H1 (cell line): ENCODE measurements at regions not wholly inside any gene's neighbourhood (a gene's known extent, or its start where the extent isn't known, plus 50 kb on each side); places are given as distances from the start of the nearest gene placed in this dataset.

Experiments
- CTCF ChIA-PET: fragments of 300-600 bp; sonication (Branson Sonifier 250); formaldehyde crosslinking; loops from one replicate; lab custom pipeline; 2021; ENCODE audit not compliant: partially characterized antibody; lab: Charles Lee
- POLR2A ChIA-PET: fragments of 300-600 bp; sonication (Branson Sonifier 250); formaldehyde crosslinking; loops from one replicate; lab custom pipeline; 2021; ENCODE audit warnings: inconsistent platforms; ENCODE audit not compliant: partially characterized antibody; lab: Charles Lee
- DNase-seq, 2 experiments: peaks; one replicate each; pipeline versions ENCODE4 v3.0.0 to v3.0.0-alpha.2; 2010 to 2022; ENCODE audit warnings: low spot score in 2 of 2, low read depth in 1 of 2, mixed read lengths in 1 of 2
- FAIRE-seq: peaks from 2 replicates; lab custom pipeline; 2011; peaks lifted over from hg19 to GRCh38; lab: Jason Lieb, UNC
- H2AFZ ChIP-seq: 2 replicates; pipeline ENCODE4 v1.8.1; 2012; ENCODE audit warnings: low read length, inconsistent platforms
- H2AK5ac ChIP-seq: 2 replicates; pipeline ENCODE4 v1.6.1; 2013; ENCODE audit warnings: low read depth, low read length
- H2BK120ac ChIP-seq: replicated peaks from 2 replicates; pipeline ENCODE3; 2013; ENCODE audit warnings: low read depth, low read length, inconsistent platforms
- H2BK12ac ChIP-seq: 2 replicates; pipeline ENCODE4 v1.6.1; 2013; ENCODE audit warnings: low read depth, low read length
- H2BK15ac ChIP-seq: 2 replicates; pipeline ENCODE4 v1.6.1; 2013; ENCODE audit warnings: low read length
- H2BK20ac ChIP-seq: 2 replicates; pipeline ENCODE4 v1.6.1; 2013; ENCODE audit warnings: low read length
- H2BK5ac ChIP-seq: 2 replicates; pipeline ENCODE4 v1.6.1; 2013; ENCODE audit warnings: low read depth, low read length
- H3K14ac ChIP-seq: 2 replicates; pipeline ENCODE4 v1.6.1; 2013; ENCODE audit warnings: inconsistent platforms; ENCODE audit not compliant: insufficient read length
- H3K18ac ChIP-seq: 2 replicates; pipeline ENCODE4 v1.6.1; 2013; ENCODE audit warnings: low read length; ENCODE audit errors: extremely low read depth
- H3K23ac ChIP-seq: 2 replicates; pipeline ENCODE4 v1.6.1; 2013; ENCODE audit warnings: inconsistent platforms; ENCODE audit not compliant: insufficient read length
- H3K23me2 ChIP-seq: 2 replicates; pipeline ENCODE4 v1.6.1; 2013; ENCODE audit warnings: low read depth, low read length
- H3K27ac ChIP-seq: 2 replicates; pipeline ENCODE4 v1.6.1; 2011; ENCODE audit warnings: low read depth, low read length, inconsistent platforms
- H3K27me3 ChIP-seq, 4 experiments: replicated peaks in 1 of 4; 1 replicate in 1 of 4; 2 replicates in 3 of 4; pipeline versions ENCODE4 v1.6.1 to v1.8.1; 2011 to 2013; ENCODE audit warnings: low read length in 3 of 4, mild to moderate bottlenecking in 3 of 4, inconsistent platforms in 2 of 4, mixed read lengths in 2 of 4, moderate library complexity in 1 of 4; ENCODE audit not compliant: control insufficient read depth in 3 of 4, insufficient read depth in 3 of 4; ENCODE audit errors: extremely low read depth in 1 of 4
- H3K36me3 ChIP-seq, 4 experiments: 2 replicates each; pipeline versions ENCODE4 v1.6.1 to v1.8.1; 2011 to 2013; ENCODE audit warnings: mild to moderate bottlenecking in 4 of 4, low read length in 3 of 4, moderate library complexity in 2 of 4, control low read depth in 1 of 4, inconsistent platforms in 1 of 4; ENCODE audit not compliant: insufficient read depth in 4 of 4, control insufficient read depth in 2 of 4
- H3K4ac ChIP-seq: replicated peaks from 2 replicates; pipeline ENCODE3; 2013; ENCODE audit warnings: low read length, low read depth, mixed read lengths, inconsistent platforms; ENCODE audit not compliant: insufficient read length
- H3K4me1 ChIP-seq, 4 experiments: replicated peaks in 1 of 4; 1 replicate in 1 of 4; 2 replicates in 3 of 4; pipeline versions ENCODE4 v1.6.1 to v1.8.1; 2011 to 2013; ENCODE audit warnings: low read length in 3 of 4, inconsistent platforms in 2 of 4, mixed read lengths in 1 of 4; ENCODE audit not compliant: insufficient read depth in 4 of 4, control insufficient read depth in 3 of 4
- H3K4me2 ChIP-seq, 2 experiments: 2 replicates each; pipeline versions ENCODE4 v1.6.1 to v1.8.1; 2011 to 2013; ENCODE audit warnings: low read depth in 2 of 2, low read length in 2 of 2, control low read depth in 1 of 2, inconsistent platforms in 1 of 2, mild to moderate bottlenecking in 1 of 2; ENCODE audit not compliant: insufficient read depth in 1 of 2
- H3K4me3 ChIP-seq, 4 experiments: fragments of 200-600, 300-600 bp in 1 of 4; sonication (generic), shearing (Covaris generic), sonication (Bioruptor Twin) in 1 of 4; 2 replicates each; pipeline versions ENCODE4 v1.5.1 to v1.8.1; 2011 to 2016; ENCODE audit warnings: low read length in 4 of 4, low read depth in 3 of 4, control low read depth in 2 of 4, inconsistent platforms in 2 of 4, mild to moderate bottlenecking in 2 of 4, mixed read lengths in 1 of 4, moderate library complexity in 1 of 4; ENCODE audit not compliant: insufficient read depth in 2 of 4; ENCODE audit errors: extremely low read depth in 1 of 4
- H3K56ac ChIP-seq: replicated peaks from 2 replicates; pipeline ENCODE3; 2013; ENCODE audit warnings: low read depth, mild to moderate bottlenecking, mixed read lengths, low read length, inconsistent platforms; ENCODE audit not compliant: insufficient read length
- H3K79me1 ChIP-seq: 2 replicates; pipeline ENCODE4 v1.6.1; 2013; ENCODE audit warnings: low read depth, low read length, control low read depth
- H3K79me2 ChIP-seq, 2 experiments: 2 replicates each; pipeline versions ENCODE4 v1.6.1 to v1.8.1; 2012 to 2013; ENCODE audit warnings: low read length in 2 of 2, mild to moderate bottlenecking in 2 of 2, inconsistent platforms in 1 of 2; ENCODE audit not compliant: insufficient read depth in 2 of 2, control insufficient read depth in 1 of 2
- H3K9ac ChIP-seq, 4 experiments: replicated peaks in 1 of 4; 1 replicate in 1 of 4; 2 replicates in 3 of 4; pipeline versions ENCODE4 v1.6.1 to v1.8.1; 2011 to 2013; ENCODE audit warnings: low read depth in 3 of 4, low read length in 3 of 4, control low read depth in 2 of 4, mild to moderate bottlenecking in 2 of 4, moderate library complexity in 2 of 4, inconsistent platforms in 1 of 4; ENCODE audit errors: extremely low read depth in 1 of 4
- H3K9me3 ChIP-seq, 2 experiments: 2 replicates each; pipeline versions ENCODE4 v1.6.1 to v1.8.1; 2012 to 2013; ENCODE audit warnings: mild to moderate bottlenecking in 2 of 2, moderate library complexity in 2 of 2, control low read depth in 1 of 2, inconsistent platforms in 1 of 2, low read depth in 1 of 2, low read length in 1 of 2, mixed read lengths in 1 of 2; ENCODE audit not compliant: insufficient read depth in 2 of 2
- H4K20me1 ChIP-seq, 2 experiments: replicated peaks in 1 of 2; 2 replicates each; pipeline versions ENCODE3 to v1.8.1; 2011 to 2013; ENCODE audit warnings: inconsistent platforms in 2 of 2, low read length in 2 of 2, mild to moderate bottlenecking in 1 of 2; ENCODE audit not compliant: insufficient read depth in 2 of 2, control insufficient read depth in 1 of 2
- H4K5ac ChIP-seq: 2 replicates; pipeline ENCODE4 v1.6.1; 2013; ENCODE audit warnings: low read length, low read depth, mixed read lengths, inconsistent platforms; ENCODE audit not compliant: insufficient read length
- H4K8ac ChIP-seq: 2 replicates; pipeline ENCODE4 v1.8.0; 2013; ENCODE audit warnings: mild to moderate bottlenecking, moderate library complexity, low read length, inconsistent platforms; ENCODE audit not compliant: insufficient read depth; ENCODE audit errors: extremely low read depth
- H4K91ac ChIP-seq: replicated peaks from 2 replicates; pipeline ENCODE3; 2013; ENCODE audit warnings: low read length, mixed read lengths, inconsistent platforms; ENCODE audit not compliant: insufficient read length
- EZH2 ChIP-seq: fragments of 200-600 bp; sonication (generic); IDR thresholded peaks from 2 replicates; pipeline ENCODE4 v1.7.1; 2012; ENCODE audit warnings: low read depth, mild to moderate bottlenecking, moderate library complexity, low read length, inconsistent platforms; ENCODE audit not compliant: severe bottlenecking
- NRF1 ChIP-seq: IDR thresholded peaks from 2 replicates; pipeline ENCODE4 v1.6.1; 2011; ENCODE audit warnings: mild to moderate bottlenecking, low read depth, low read length, improper control_type of control experiment
- RAD21 ChIP-seq, 2 experiments: IDR thresholded peaks in 1 of 2; conservative IDR thresholded peaks in 1 of 2; 2 replicates each; pipeline ENCODE4 v1.6.1; 2011; ENCODE audit warnings: low read depth in 2 of 2, low read length in 2 of 2, improper control_type of control experiment in 1 of 2, inconsistent platforms in 1 of 2, mild to moderate bottlenecking in 1 of 2, moderate library complexity in 1 of 2
- SIN3A ChIP-seq, 2 experiments: IDR thresholded peaks in 1 of 2; conservative IDR thresholded peaks in 1 of 2; 2 replicates each; pipeline ENCODE4 v1.6.1; 2011 to 2012; ENCODE audit warnings: low read length in 2 of 2, improper control_type of control experiment in 1 of 2, low read depth in 1 of 2, mild to moderate bottlenecking in 1 of 2
- WGBS, 2 experiments: shearing (Covaris generic) in 1 of 2; methylation state at CpG; one replicate each; pipeline versions ENCODE4 v1.1.6 to v1.1.7; 2013 to 2015; ENCODE audit warnings: low lambda C conversion rate in 2 of 2, mixed read lengths in 2 of 2, inconsistent platforms in 1 of 2, low coverage in 1 of 2, missing lambda C conversion rate in 1 of 2; ENCODE audit not compliant: insufficient replicate concordance in 2 of 2, insufficient coverage in 1 of 2, insufficient read length in 1 of 2; ENCODE audit errors: extremely low coverage in 1 of 2, missing lambda C conversion rate in 1 of 2; 5-methylcytosine and 5-hydroxymethylcytosine counted together
- TF ChIP-seq, protein P1 (sequence below), 3 experiments: IDR thresholded peaks; 1 replicate in 2 of 3; 2 replicates in 1 of 3; pipeline versions ENCODE4 v1.5.1 to v1.6.1; 2011; ENCODE audit warnings: low read length in 3 of 3, mild to moderate bottlenecking in 3 of 3, inconsistent platforms in 2 of 3, low read depth in 1 of 3, moderate library complexity in 1 of 3; ENCODE audit not compliant: insufficient read depth in 1 of 3; ENCODE audit errors: control extremely low read depth in 1 of 3

DNA sequence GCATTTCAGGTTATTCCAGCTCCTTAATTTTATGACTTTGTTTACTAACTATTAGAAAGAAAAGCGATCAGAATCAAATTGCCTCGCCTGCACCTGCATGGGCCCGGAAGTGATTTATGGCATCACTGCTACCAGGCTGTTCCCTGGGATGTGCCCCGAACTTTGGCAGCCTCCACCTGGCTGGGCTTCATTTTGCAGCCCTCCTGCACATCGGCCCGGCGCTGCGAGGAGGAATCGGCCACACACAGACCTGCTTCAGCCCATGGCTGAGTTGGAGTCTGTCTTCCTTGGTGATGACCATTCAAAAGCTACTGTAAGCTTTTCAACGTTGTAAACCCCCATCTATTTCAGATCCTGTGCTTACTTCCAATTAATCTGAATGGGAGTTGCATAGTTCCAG, 638.0 kb downstream of the RNF144A start:
- POLR2A ChIA-PET, result no interaction called here
- H2AFZ ChIP-seq, result no peak overlapping the region
- CTCF ChIA-PET, result interaction anchor here (0.8 to 1.0 kb wide), 3 partner anchors 12 to 1275 kb away, joined by 3 read pairs; no protein-coding TSS in a partner anchor

More for the DNA sequence above, 638.0 kb downstream of the RNF144A start:
- H4K20me1 ChIP-seq, result no peaks in the 10 kb centered on the region
- no peak overlapping the region for H3K14ac ChIP-seq
- no peak for TF ChIP-seq RAD21 (IDR thresholded peaks at IDR 0.05 in 1 of 2, conservative IDR thresholded peaks at IDR 0.05 in 1 of 2; ENCODE audit: low read depth in 2 of 2, low read length in 2 of 2)
- no peak for TF ChIP-seq EZH2
- TF ChIP-seq NRF1, result no peak
- TF ChIP-seq, protein P1, sequence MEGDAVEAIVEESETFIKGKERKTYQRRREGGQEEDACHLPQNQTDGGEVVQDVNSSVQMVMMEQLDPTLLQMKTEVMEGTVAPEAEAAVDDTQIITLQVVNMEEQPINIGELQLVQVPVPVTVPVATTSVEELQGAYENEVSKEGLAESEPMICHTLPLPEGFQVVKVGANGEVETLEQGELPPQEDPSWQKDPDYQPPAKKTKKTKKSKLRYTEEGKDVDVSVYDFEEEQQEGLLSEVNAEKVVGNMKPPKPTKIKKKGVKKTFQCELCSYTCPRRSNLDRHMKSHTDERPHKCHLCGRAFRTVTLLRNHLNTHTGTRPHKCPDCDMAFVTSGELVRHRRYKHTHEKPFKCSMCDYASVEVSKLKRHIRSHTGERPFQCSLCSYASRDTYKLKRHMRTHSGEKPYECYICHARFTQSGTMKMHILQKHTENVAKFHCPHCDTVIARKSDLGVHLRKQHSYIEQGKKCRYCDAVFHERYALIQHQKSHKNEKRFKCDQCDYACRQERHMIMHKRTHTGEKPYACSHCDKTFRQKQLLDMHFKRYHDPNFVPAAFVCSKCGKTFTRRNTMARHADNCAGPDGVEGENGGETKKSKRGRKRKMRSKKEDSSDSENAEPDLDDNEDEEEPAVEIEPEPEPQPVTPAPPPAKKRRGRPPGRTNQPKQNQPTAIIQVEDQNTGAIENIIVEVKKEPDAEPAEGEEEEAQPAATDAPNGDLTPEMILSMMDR (IDR thresholded peaks at IDR 0.05; ENCODE audit: control extremely low read depth in 1 of 3, insufficient read depth in 1 of 3, low read depth in 1 of 3, low read length in 3 of 3), result no peak
- no peak for TF ChIP-seq SIN3A (conservative IDR thresholded peaks at IDR 0.05 in 1 of 2, IDR thresholded peaks at IDR 0.05 in 1 of 2; ENCODE audit: low read depth in 1 of 2, low read length in 2 of 2)
- no peaks in the 10 kb centered on the region for H3K79me1 ChIP-seq
- no peak overlapping the region for H3K4me3 ChIP-seq
- H2BK120ac ChIP-seq, result no peak overlapping the region
- H2BK20ac ChIP-seq, result no peak overlapping the region
- no peak overlapping the region for H3K56ac ChIP-seq
- H3K27ac ChIP-seq, result no peak overlapping the region
- H2BK5ac ChIP-seq, result no peak overlapping the region
- H3K9ac ChIP-seq, result no peak overlapping the region
- no peaks in the 10 kb centered on the region; a peak in 1 of 7 replicates for H3K4me1 ChIP-seq
- WGBS, 2 experiments, result 94% methylated on average over 10 of the region's 10 CpGs; no CpG with 5 or more reads in 1 of the 2 experiments
- DNase-seq, result no peak
- no peaks in the 10 kb centered on the region for H3K36me3 ChIP-seq
- no peaks in the 10 kb centered on the region for H3K79me2 ChIP-seq
- no peak overlapping the region for H2BK15ac ChIP-seq
- no peak overlapping the region for H4K91ac ChIP-seq
- no peak overlapping the region for H4K5ac ChIP-seq
- H3K18ac ChIP-seq, result no peak overlapping the region
- H2BK12ac ChIP-seq, result no peak overlapping the region
- no peak overlapping the region for H2AK5ac ChIP-seq
- H3K27me3 ChIP-seq, result no peaks in the 10 kb centered on the region
- H3K23me2 ChIP-seq, result no peaks in the 10 kb centered on the region
- H3K4me2 ChIP-seq, result no peak overlapping the region
- H3K9me3 ChIP-seq, result no peaks in the 10 kb centered on the region
- H3K4ac ChIP-seq, result no peak overlapping the region
- no peak for FAIRE-seq
- no peak overlapping the region for H4K8ac ChIP-seq
- H3K23ac ChIP-seq, result no peak overlapping the region
